Mesendoderm (in vitro differentiated cells): ENCODE measurements at regions not wholly inside any gene's neighbourhood (a gene's known extent, or its start where the extent isn't known, plus 50 kb on each side); places are given as distances from the start of the nearest gene placed in this dataset.

Source experiments
- DNase-seq: peaks from one replicate; pipeline ENCODE4 v3.0.0; 2013
- H2AK5ac ChIP-seq: 2 replicates; pipeline ENCODE4 v1.6.1; 2013; ENCODE audit warnings: low read length, inconsistent platforms
- H2BK120ac ChIP-seq: 2 replicates; pipeline ENCODE4 v1.6.1; 2013; ENCODE audit warnings: low read depth, mild to moderate bottlenecking, low read length, moderate library complexity, mixed read lengths
- H2BK15ac ChIP-seq: replicated peaks from 2 replicates; pipeline ENCODE4 v1.6.1; 2013; ENCODE audit warnings: low read depth, mild to moderate bottlenecking, moderate library complexity
- H2BK5ac ChIP-seq: 2 replicates; pipeline ENCODE4 v1.6.1; 2013; ENCODE audit warnings: low read length, inconsistent platforms
- H3K18ac ChIP-seq: 2 replicates; pipeline ENCODE4 v1.6.1; 2013; ENCODE audit warnings: mild to moderate bottlenecking, low read length, mixed read lengths
- H3K23ac ChIP-seq: one replicate; pipeline ENCODE4 v1.6.1; 2013; ENCODE audit warnings: low read length
- H3K27ac ChIP-seq: 2 replicates; pipeline ENCODE4 v1.5.1; 2013; ENCODE audit warnings: low read depth, mild to moderate bottlenecking, inconsistent platforms, low read length, moderate library complexity
- H3K27me3 ChIP-seq: 2 replicates; pipeline ENCODE4 v1.6.1; 2013; ENCODE audit warnings: low read length, control low read depth, mild to moderate bottlenecking, inconsistent platforms; ENCODE audit not compliant: insufficient read depth, poor library complexity
- H3K36me3 ChIP-seq: 2 replicates; pipeline ENCODE4 v1.6.1; 2013; ENCODE audit warnings: low read length, inconsistent platforms; ENCODE audit not compliant: control insufficient read depth, insufficient read depth
- H3K4ac ChIP-seq: one replicate; pipeline ENCODE4 v1.6.1; 2013; ENCODE audit warnings: low read depth, mild to moderate bottlenecking, low read length, moderate library complexity
- H3K4me1 ChIP-seq: 2 replicates; pipeline ENCODE4 v1.6.1; 2013; ENCODE audit warnings: low read depth, low read length, inconsistent platforms; ENCODE audit not compliant: control insufficient read depth
- H3K4me2 ChIP-seq: 2 replicates; pipeline ENCODE4 v1.6.1; 2013; ENCODE audit warnings: low read length
- H3K4me3 ChIP-seq: 2 replicates; pipeline ENCODE4 v1.5.1; 2013; ENCODE audit warnings: mild to moderate bottlenecking, low read length
- H3K56ac ChIP-seq: one replicate; pipeline ENCODE4 v1.6.1; 2013; ENCODE audit warnings: low read length
- H3K79me1 ChIP-seq: 2 replicates; pipeline ENCODE4 v1.6.1; 2013; ENCODE audit warnings: low read length, inconsistent platforms
- H3K79me2 ChIP-seq: 2 replicates; pipeline ENCODE4 v1.6.1; 2013; ENCODE audit warnings: mild to moderate bottlenecking, low read length; ENCODE audit not compliant: control insufficient read depth, insufficient read depth
- H3K9ac ChIP-seq: 2 replicates; pipeline ENCODE4 v1.6.1; 2013; ENCODE audit warnings: low read length, inconsistent platforms
- H4K5ac ChIP-seq: one replicate; pipeline ENCODE4 v1.6.1; 2013; ENCODE audit warnings: low read length
- H4K8ac ChIP-seq: one replicate; pipeline ENCODE4 v1.6.1; 2013; ENCODE audit warnings: low read depth, mild to moderate bottlenecking, control low read depth, low read length, moderate library complexity
- WGBS: extraction: QIAGEN DNeasy Blood & Tissue Kit; methylation state at CpG from one replicate; pipeline ENCODE4 v1.1.7; 2013; ENCODE audit warnings: low lambda C conversion rate, missing lambda C conversion rate; ENCODE audit not compliant: insufficient coverage; ENCODE audit errors: extremely low coverage; 5-methylcytosine and 5-hydroxymethylcytosine counted together

GRCh38 chr6:163919652-163920051, 505.1 kb downstream of the QKI start:
- Histone ChIP-seq H3K36me3 (no peaks in the 10 kb centered on the region), H3K4ac (no peak overlapping the region), H3K27ac (no peak overlapping the region), H3K27me3 (no peaks in the 10 kb centered on the region), H2BK15ac (no peak overlapping the region), H3K23ac (no peak overlapping the region), H2BK120ac (no peak overlapping the region), H2AK5ac (no peak overlapping the region), H4K5ac (no peak overlapping the region), H3K79me2 (no peaks in the 10 kb centered on the region), H3K18ac (no peak overlapping the region), H2BK5ac (no peak overlapping the region), H3K79me1 (no peaks in the 10 kb centered on the region), H3K4me2 (no peak overlapping the region), H3K9ac (no peak overlapping the region), H4K8ac (no peak overlapping the region), H3K56ac (no peak overlapping the region), H3K4me1 (no peaks in the 10 kb centered on the region), H3K4me3 (no peak overlapping the region)
- DNase-seq = no peak
- no CpG with 5 or more reads among the region's 8 CpGs for WGBS

GRCh38 chr6:163916315-163917081, 502.0 kb downstream of the QKI start:
- no CpG with 5 or more reads among the region's 6 CpGs for WGBS
- no peak overlapping the region for H4K8ac ChIP-seq
- H3K36me3 ChIP-seq = no peaks in the 10 kb centered on the region
- H3K79me1 ChIP-seq = no peaks in the 10 kb centered on the region
- H3K56ac ChIP-seq = no peak overlapping the region
- no peaks in the 10 kb centered on the region for H3K4me1 ChIP-seq
- H3K4me2 ChIP-seq = no peak overlapping the region
- no peak overlapping the region for H3K27ac ChIP-seq
- H2BK120ac ChIP-seq = no peak overlapping the region
- H3K9ac ChIP-seq = no peak overlapping the region
- H2BK15ac ChIP-seq = no peak overlapping the region
- no peak overlapping the region for H2AK5ac ChIP-seq
- H3K27me3 ChIP-seq = no peaks in the 10 kb centered on the region
- no peak overlapping the region for H3K4me3 ChIP-seq
- H4K5ac ChIP-seq = no peak overlapping the region
- H3K79me2 ChIP-seq = no peaks in the 10 kb centered on the region
- H2BK5ac ChIP-seq = no peak overlapping the region
- no peak for DNase-seq
- H3K18ac ChIP-seq = no peak overlapping the region
- H3K4ac ChIP-seq = no peak overlapping the region
- no peak overlapping the region for H3K23ac ChIP-seq

GRCh38 chr6:163915131-163915530, 500.6 kb downstream of the QKI start:
- Histone ChIP-seq H3K18ac (no peak overlapping the region), H2BK120ac (no peak overlapping the region), H4K8ac (no peak overlapping the region), H3K4ac (no peak overlapping the region), H3K27ac (no peak overlapping the region), H3K79me2 (no peaks in the 10 kb centered on the region), H2BK5ac (no peak overlapping the region), H3K56ac (no peak overlapping the region), H3K27me3 (no peaks in the 10 kb centered on the region), H3K4me1 (no peaks in the 10 kb centered on the region), H3K36me3 (no peaks in the 10 kb centered on the region), H3K23ac (no peak overlapping the region), H2AK5ac (no peak overlapping the region), H2BK15ac (no peak overlapping the region), H3K4me3 (no peak overlapping the region), H4K5ac (no peak overlapping the region), H3K9ac (no peak overlapping the region), H3K4me2 (no peak overlapping the region), H3K79me1 (no peaks in the 10 kb centered on the region)
- no CpG with 5 or more reads among the region's 8 CpGs for WGBS
- DNase-seq = no peak

- no peak overlapping the region for H2BK120ac ChIP-seq
- no peak overlapping the region for H4K8ac ChIP-seq
- H3K27ac ChIP-seq = no peak overlapping the region
- no peak overlapping the region for H3K56ac ChIP-seq
- H3K27me3 ChIP-seq = no peaks in the 10 kb centered on the region
- H3K9ac ChIP-seq = no peak overlapping the region
- no peak overlapping the region for H3K4me2 ChIP-seq
- H3K4ac ChIP-seq = no peak overlapping the region
- H4K5ac ChIP-seq = no peak overlapping the region
- H2AK5ac ChIP-seq = no peak overlapping the region
- H3K18ac ChIP-seq = no peak overlapping the region
- no CpG with 5 or more reads among the region's 9 CpGs for WGBS
- no peaks in the 10 kb centered on the region for H3K79me1 ChIP-seq
- H3K4me3 ChIP-seq = no peak overlapping the region
- H2BK15ac ChIP-seq = no peak overlapping the region
- no peaks in the 10 kb centered on the region for H3K79me2 ChIP-seq
- H3K23ac ChIP-seq = no peak overlapping the region
- H2BK5ac ChIP-seq = no peak overlapping the region
- no peak for DNase-seq
- H3K36me3 ChIP-seq = no peaks in the 10 kb centered on the region
- no peaks in the 10 kb centered on the region for H3K4me1 ChIP-seq
Measured at GRCh38 chr6:163913045-163913444, 498.5 kb downstream of the QKI start.

GRCh38 chr6:163906006-163906710, 491.6 kb downstream of the QKI start:
- no peak for DNase-seq
- H3K4me1 ChIP-seq = no peaks in the 10 kb centered on the region
- no peak overlapping the region for H3K4me3 ChIP-seq
- H4K5ac ChIP-seq = no peak overlapping the region
- H3K56ac ChIP-seq = no peak overlapping the region
- H4K8ac ChIP-seq = no peak overlapping the region
- no peaks in the 10 kb centered on the region for H3K27me3 ChIP-seq
- WGBS = no CpG with 5 or more reads among the region's 8 CpGs
- H3K79me1 ChIP-seq = no peaks in the 10 kb centered on the region
- H3K18ac ChIP-seq = no peak overlapping the region
- H3K27ac ChIP-seq = no peak overlapping the region
- no peak overlapping the region for H3K4me2 ChIP-seq
- no peak overlapping the region for H3K23ac ChIP-seq
- no peaks in the 10 kb centered on the region for H3K36me3 ChIP-seq
- no peak overlapping the region for H2BK5ac ChIP-seq
- no peak overlapping the region for H2BK120ac ChIP-seq
- no peaks in the 10 kb centered on the region for H3K79me2 ChIP-seq
- H3K4ac ChIP-seq = no peak overlapping the region
- H3K9ac ChIP-seq = no peak overlapping the region
- no peak overlapping the region for H2AK5ac ChIP-seq
- no peak overlapping the region for H2BK15ac ChIP-seq
